HG02943 (cell line): ENCODE measurements at regions not wholly inside any gene's neighbourhood (a gene's known extent, or its start where the extent isn't known, plus 50 kb on each side); places are given as distances from the start of the nearest gene placed in this dataset.

Experiments used
- ATAC-seq: cut with Tn5 transposase; IDR thresholded peaks from one replicate; pipeline ENCODE4 v1.9.1; 2021; ENCODE audit warnings: mild to moderate bottlenecking, low read depth, moderate library complexity; ENCODE audit not compliant: unreplicated experiment

DNA sequence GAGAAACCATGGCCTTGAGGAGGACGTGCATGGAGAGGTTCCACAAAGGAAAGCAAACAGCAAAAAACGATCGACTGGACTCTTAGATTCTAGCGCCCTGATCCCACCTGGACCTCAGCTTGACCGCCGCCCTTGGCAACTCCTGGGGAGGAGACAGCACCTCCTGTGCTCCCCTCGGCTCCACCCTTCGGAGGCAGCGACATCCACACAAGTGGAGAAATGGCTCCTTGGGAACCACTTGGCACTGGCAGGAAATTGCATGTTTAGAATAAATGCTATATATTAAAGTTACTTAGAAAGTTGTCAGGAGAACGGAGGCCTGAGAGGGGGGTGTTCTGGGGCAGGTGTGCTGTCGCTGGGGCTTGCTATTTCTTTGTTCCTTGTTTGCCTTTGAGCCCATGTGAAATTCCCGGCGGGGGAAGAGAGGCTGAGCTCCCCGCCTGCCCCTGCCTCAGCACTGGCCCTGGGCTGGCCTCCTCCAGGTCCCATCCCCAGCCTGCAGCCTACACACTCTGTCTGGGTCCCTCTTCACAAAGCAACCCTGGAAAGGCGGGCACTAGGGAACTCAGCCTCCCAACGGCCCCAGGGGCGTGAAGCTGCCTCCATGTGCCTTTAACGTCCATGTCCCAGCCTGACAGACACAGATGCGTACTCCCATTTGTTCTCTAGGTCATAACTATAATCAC, 395.3 kb downstream of the BRD1 start:
- no peak for ATAC-seq

DNA sequence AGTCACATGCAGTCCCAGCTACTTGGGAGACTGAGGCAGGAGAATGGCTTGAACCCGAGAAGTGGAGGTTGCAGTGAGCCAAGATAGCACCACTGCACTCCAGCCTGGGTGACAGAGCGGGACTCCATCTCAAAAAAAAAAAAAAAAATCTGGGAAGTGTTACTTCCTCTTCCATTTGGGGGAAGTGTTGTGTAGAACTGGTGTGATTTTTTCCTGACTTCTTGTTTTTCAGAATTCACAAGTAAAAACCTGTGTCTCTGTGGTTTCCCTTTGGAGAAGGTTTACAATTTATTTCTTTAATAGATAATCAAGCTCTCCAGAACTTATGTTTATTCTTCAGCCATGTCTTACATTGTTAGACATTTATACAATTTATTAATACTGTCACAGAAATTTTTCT, 396.1 kb downstream of the BRD1 start:
- ATAC-seq: no peak

DNA sequence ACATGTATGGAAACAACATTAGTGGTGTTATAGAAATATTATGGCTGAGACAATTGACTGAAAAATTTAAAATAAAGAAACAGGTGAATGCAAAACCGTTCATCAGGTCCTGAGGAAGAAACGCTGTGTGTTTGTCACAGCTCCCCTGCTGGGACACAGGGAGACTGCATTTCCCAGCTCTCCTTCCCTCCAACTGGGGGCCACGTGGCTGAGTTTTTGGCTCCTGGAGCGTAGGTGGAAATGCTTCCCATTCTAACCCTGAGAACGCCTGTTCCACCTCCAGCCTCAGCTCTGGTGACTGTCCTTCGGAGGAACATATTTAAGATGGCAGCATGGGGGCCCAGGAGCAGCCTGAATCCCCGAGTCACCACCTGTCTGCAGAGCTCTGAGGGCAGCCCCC, 398.6 kb downstream of the BRD1 start:
- ATAC-seq: no peak

DNA sequence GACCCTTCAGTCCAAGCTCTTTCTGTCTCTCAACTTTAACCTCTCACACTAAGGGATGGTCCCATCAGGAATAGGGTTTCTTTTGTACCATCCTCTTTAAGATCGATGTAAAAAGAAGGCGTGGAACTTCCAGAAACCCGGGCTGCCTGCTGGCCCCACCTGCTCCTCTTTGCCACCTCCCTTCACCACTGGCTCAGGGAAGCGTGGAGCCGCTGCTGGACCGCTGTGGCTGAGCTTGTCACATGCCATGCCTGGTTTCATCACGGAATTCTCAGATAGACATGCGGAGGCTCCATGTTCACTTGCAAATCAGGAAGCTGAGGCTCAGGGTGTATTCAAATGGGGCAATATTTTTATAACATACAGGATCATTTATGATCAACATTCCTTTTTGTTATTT, 399.7 kb downstream of the BRD1 start:
- ATAC-seq: no peak

DNA sequence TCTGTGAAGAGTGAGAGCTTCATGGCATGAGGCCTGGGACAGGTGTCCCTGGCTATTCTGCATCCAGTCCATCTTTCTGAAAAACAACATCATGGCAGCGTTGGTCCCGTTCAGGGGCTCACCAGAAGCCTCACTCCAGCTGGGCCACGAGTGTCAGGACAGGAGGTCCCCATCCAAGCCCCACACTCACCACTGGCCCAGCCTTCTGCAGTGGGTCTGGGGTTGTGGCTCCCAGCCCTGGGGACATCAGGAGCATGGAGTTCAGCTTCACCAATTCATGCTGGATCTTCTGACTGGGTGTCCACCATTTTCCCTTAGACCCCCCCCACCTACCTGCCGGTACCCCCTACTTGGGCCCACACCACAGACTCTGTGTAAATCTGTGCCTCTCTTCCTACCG, 400.3 kb downstream of the BRD1 start:
- ATAC-seq: no peak

DNA sequence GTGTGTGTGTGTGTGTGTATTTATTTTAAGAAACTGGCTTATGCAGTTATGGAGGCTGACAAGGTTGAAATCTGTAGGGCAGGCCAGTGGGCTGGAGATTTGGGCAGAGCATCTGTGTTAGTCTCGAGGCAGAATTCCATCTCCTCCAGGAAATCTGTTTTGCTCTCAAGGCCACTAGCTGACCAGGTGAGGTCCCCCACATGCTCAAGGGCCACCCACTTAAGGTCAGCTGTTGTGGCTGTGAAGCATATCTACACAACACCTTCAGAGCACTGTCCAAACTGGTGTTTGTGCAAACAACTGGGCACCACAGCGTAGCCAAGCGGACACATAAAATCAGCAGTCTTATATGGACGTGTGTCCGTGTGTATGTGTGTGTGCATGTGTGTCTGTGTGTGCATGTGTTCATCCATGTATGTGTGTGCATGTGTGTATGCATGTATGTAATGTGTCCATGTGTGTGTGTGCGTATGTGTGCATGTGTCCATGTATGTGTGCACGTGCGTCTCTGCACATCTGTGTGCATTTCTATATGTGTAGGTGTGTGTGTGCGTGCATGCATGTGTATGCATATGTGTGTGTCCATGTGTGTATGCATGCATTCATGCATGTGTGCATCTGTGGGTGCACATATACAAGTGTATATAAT, 400.9 kb downstream of the BRD1 start:
- no peak for ATAC-seq

DNA sequence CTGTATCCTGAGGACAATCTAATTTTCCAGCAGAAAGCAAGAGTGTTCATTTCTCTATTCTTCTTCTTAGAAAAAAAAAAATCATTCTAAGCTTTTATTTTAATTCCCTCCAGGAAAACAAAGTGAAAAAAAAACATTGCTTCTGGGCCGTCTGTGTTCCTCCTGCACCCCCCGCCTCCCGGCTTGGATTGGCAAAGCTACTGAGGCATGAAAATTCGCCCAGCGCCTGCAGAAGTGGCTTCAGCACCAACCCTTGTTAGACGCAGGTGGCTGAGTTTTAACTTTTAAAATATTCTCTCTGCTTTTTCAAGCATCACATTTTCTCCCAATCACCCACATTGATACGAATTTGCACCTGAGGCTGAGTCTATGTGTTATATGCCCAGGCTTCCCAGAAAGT, 401.6 kb downstream of the BRD1 start:
- ATAC-seq: no peak

DNA sequence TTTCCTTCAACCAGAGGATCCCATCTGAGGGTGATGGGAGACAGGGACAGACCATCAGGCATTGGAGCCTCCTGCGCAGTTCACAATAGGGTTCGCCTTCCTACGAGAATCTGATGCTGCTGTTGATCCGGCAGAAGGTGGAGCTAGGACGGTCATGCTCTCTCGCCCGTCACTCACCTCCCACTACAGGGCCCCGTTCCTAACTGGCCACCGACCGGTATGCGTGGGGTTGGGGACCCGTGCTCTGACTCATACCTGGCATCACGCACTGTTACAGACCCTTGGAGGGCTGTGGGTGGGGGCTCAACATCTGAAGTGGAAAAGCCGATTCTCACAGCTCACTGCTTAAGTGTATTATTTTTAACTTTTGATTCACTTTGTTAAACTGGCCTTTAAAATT, 402.3 kb downstream of the BRD1 start:
- no peak for ATAC-seq

DNA sequence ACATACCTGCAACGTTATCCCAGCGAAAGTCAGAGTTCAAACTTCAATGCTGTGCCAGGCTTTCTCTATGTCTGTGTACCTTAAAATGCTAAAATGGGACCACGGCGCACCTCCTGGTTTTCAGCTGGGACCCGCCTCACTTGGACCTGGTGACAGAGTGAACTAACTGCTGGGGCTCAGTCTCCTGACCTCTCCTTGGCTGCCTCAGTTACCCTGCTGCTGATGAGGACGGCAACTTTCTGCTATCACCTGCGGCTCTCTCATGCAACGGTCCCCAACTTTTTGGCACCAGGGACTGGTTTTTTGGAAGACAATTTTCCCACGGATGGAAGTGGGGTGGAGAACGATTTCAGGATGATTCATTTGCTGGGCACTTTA, 402.8 kb downstream of the BRD1 start:
- no peak for ATAC-seq

DNA sequence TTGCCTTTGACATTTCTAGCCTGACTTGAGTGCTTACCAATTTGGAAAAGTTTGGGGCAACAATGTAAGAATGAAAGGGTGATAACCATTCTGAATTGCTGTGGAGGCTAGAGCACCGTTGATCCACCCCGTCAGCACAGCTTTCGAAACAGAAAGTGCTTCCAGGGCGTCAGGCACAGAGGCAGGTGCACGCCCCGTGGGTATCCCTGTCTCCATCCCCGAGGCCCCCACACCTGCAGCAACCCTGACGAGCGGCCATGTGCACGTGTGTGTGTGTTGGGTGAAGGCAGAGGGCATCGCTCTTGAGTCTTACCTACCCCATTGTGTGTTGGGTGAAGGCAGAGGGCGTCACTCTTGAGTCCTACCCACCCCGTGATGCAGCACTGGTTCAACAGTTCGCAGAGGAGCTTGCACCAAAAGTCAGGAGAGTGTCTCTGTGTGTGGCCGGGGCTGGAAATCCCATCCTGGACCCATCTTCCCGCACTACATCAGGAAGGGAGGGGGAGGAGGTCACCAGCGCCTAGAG, 404.5 kb downstream of the BRD1 start:
- no peak for ATAC-seq

DNA sequence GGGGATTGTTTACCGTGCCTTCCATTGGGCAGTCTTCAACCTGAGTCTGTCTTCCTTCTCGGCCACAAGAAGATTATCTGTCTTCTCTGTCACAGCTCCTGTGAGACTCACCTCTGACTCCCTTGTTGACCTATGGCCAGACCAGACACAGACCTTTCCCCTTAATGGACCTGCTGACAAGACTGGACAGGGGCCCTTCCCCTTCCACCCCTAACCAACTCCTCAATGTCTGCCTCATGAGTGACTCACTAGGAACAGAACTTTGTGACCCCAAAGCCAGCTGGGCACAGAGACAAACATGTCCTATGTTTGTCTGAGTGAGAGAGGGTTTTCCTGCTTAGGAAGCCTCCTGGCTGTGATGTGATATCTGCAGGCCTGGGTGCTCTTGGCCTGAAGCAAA, 405.0 kb downstream of the BRD1 start:
- ATAC-seq: no peak

DNA sequence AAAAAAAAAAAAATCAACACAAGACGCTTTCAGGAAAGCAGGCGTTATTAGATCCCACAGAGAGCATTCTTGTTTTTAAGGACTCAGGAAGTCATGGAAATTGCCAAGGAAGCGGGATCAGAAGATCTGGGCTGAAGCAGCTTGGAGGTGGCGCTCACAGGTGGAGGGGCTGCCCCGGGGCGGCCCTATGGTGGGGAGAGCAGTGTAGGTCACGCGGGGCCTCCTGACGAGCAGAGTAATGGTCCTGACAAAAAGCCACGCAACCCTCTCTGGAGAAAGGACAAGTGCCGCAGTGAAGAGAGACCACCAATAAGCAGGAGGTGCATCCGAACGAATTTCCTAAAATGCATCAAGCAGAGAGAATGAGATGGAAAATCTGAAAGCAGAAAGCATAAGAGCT, 407.0 kb downstream of the BRD1 start:
- ATAC-seq: no peak

DNA sequence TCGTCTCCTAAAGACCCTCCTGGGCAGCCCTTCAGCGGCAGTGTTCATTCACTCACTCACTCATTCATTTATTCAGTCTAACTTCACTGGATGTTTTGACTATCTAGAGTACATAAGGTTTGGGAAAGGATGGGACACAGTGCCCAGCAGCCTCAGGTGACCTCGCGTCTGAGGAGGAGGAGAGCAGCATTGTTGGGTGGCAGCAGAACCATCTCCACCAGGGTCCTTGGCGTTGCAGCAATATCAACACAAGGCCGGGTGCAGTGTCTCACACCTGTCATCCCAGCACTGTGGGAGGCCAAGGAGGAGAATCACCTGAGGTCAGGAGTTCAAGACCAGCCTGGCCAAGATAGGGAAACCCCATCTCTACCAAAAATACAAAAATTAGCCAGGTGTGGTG, 408.0 kb downstream of the BRD1 start:
- ATAC-seq: no peak

DNA sequence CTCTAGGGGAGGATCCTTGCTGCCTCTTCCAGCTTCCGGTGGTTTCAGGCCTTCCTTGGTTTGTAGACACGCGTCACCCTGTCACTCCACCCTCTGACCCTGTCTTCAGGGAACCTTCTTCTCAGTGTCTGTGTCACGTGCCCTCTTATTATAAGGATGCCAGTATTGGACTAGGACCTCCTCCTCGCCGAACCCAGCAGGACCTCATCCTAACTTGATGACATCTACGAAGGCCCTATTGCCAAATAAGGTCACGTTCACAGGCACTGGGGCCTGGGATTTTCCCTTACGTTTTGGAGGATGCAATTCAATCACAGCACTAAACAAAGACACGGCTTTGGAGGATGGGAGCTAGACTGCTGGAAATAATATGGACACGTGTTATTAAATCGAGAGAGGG, 408.7 kb downstream of the BRD1 start:
- no peak for ATAC-seq

DNA sequence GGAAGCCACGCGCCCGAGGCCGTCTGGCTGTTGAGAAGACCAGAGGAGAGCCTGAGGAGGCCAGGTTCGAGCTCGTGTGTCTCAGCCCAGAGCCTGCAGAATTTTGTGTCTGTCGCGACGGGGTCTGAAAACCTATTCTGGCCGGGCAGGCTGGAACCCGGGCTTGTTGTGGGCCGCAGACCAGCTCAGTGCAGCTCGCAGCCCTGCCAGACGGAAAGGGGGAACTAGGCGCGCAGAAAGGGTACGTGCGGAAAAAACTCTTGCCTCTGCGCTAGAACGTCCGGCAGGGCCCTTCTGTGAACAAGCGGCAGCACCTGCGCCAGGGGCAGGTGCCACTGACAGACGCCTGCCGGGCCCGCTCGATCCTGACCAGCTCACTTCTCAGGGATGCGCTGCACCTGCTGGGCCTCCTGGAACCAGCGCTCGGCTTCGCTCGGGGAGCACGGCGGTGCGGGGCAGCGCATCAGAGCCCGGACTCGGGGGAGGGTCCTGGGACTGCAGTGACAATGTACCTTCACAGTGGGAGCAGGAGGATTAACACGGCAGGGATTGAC, 409.3 kb downstream of the BRD1 start:
- no peak for ATAC-seq

DNA sequence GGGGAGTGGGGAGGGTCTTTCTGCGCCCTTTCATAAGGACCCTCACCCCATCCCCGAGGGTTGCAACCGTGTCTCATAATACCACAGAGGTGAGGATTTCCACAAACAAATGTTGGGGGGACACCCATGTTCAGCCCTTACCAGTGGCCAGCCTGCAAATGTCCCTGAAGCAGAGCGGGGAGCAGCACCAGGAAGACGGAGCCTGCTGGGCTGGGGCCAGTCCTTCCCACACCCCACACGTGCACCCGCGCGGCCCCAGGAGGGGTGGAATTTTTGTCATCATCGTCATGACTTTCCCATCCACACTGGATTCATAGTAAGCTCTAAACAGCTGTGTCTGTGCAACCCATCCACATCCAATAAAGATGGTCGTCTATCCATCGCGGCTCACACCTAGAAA, 409.8 kb downstream of the BRD1 start:
- ATAC-seq: no peak

DNA sequence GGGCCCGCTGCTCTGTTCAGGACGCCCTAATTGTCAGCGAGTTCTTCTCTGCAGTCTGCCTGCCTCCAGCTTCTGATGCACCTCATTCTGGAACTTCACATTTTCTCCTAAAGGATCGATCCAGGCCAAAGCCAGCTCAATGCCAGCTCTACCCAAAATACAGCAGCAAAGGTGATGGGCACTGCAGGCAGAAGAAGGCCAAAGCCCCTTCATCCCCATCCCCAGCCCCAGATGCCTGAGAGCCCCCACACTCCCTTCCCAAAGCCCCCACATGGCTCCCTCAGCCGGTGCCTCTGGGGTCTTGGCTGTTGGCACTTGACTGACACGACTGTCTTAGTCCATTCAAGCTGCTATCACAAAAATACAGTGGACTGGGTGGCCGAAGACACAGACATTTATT, 410.3 kb downstream of the BRD1 start:
- ATAC-seq: no peak

DNA sequence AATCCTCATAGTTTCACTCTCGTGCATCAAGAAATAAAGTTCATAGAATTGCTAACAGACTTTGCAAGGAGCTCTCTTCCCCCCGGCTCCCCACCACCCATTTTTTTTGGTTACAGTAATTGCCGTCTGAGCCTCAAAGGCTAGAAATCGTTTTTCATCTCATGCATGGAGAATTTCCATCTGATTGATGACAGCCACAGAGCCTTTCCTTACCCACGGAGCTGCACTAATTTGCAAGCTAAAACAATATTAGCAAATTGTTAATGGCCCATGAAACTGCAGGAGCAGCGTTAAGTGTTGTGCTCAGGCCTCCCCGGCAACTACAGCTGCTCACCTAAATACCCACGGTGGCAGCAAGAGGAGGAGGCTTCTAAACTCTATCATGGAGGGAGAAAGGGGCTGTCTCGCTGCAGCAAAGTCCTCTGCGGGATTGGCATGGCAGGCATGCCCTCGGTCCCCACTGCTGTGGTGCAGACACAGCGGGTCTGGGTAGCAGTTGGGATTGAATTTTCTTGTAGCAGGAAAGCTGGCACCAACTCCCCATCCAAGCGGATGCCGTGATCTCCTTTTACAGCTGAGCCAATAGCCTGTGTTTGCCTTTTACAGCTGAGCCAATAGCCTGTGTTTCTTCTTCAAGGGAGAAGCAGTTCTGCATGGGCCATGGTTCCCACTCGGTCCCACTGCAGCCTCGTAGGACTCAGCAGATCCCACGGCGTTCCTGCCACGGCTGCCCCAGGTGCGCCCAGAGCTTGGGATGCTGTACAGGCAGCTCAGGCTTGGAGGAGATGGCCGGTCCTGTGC, 412.3 kb downstream of the BRD1 start:
- ATAC-seq: no peak

DNA sequence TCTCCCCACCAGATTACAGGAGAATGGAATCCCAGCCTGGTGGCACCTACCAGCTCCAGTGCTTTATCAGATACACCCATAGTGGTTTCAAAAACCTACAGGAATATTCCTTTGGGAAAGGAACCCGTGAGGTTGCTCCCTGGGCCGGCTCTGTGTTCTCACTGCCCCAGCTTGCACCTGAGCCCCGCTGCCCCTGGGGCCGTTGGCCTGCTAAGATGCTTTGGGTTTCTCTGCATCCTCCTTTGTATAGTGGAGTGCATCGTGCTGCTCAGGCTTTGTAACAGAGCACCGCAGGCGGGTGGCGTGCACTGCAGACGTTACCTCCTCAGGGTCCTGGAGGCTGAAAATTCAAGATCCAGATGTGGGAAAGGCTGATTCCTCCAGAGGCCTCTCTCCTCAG, 414.1 kb downstream of the BRD1 start:
- no peak for ATAC-seq

DNA sequence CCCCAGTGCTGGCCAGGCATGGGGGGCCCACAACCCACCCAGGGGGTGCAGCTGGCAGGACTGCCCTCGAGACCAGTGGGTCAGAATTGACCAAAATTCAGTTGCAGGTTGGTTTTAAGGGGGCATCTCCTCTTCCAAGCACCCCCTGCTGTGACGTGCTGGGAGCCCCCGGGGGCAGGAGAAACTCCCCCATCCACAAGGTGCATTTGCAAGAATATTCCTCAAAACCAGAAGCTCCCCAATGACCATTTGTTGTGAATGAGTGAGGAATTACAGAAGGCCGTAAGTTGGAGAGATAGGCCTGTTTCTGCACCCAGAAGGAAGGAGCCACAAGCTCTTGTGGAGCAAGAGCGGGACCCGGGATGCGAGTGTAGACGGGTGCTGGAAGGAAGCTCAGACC, 414.5 kb downstream of the BRD1 start:
- ATAC-seq: no peak

DNA sequence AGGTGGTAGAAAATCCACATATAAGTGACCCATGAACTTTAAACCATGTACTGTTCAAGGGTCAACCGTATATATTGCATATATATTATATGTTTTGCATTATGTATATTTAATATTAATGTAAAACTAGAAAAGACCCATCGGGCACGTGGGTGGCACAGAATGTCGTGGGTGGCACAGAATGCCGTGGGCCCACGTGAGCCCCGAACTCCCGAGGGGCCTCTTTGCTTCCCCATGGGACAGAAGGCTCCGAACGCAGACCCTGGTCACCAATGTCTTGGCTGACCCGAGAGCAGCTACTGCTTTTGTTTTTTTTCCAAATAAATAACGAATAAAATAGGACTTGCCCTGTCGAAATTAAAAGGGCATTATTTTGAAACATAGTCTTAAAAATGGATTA, 415.4 kb downstream of the BRD1 start:
- ATAC-seq: no peak
